GM23338 (cell line): ENCODE measurements at regions not wholly inside any gene's neighbourhood (a gene's known extent, or its start where the extent isn't known, plus 50 kb on each side); places are given as distances from the start of the nearest gene placed in this dataset.

ENCODE experiments used
- ATAC-seq: fragments of 200-7000 bp; cut with Tn5 transposase; 3 replicates; pipeline ENCODE4 v1.9.1; 2020
- DNase-seq: peaks from one replicate; pipeline ENCODE4 v3.0.0-alpha.2; 2015; ENCODE audit warnings: low spot score
- H2AFZ ChIP-seq: fragments of 200-600 bp; sonication (generic); 2 replicates; pipeline ENCODE4 v1.8.0; 2016; ENCODE audit warnings: antibody characterized with exemption, mild to moderate bottlenecking, moderate library complexity
- H3F3A ChIP-seq: fragments of 200-600 bp; sonication (generic); replicated peaks from 2 replicates; pipeline ENCODE4 v1.8.0; 2017; ENCODE audit warnings: antibody characterized with exemption, mixed run types, low read depth
- H3K27ac ChIP-seq: fragments of 200-600 bp; sonication (generic); 2 replicates; pipeline ENCODE4 v1.6.1; 2016; ENCODE audit warnings: low read depth
- H3K27me3 ChIP-seq: fragments of 200-600 bp; sonication (generic); 2 replicates; pipeline ENCODE4 v1.8.0; 2016; ENCODE audit warnings: mild to moderate bottlenecking, mixed run types, moderate library complexity; ENCODE audit not compliant: insufficient read depth
- H3K36me3 ChIP-seq: fragments of 200-600 bp; sonication (generic); 2 replicates; pipeline ENCODE4 v1.8.0; 2016; ENCODE audit warnings: mild to moderate bottlenecking; ENCODE audit not compliant: insufficient read depth
- H3K4me1 ChIP-seq: fragments of 200-600 bp; sonication (generic); 2 replicates; pipeline ENCODE4 v1.8.0; 2016; ENCODE audit warnings: mild to moderate bottlenecking, moderate library complexity; ENCODE audit not compliant: insufficient read depth
- H3K4me2 ChIP-seq: fragments of 200-600 bp; sonication (generic); 2 replicates; pipeline ENCODE4 v1.7.1; 2017; ENCODE audit warnings: mixed run types
- H3K4me3 ChIP-seq: fragments of 200-600 bp; sonication (generic); 2 replicates; pipeline ENCODE4 v1.6.1; 2016; ENCODE audit warnings: mixed run types
- H3K79me2 ChIP-seq: fragments of 200-600 bp; sonication (generic); replicated peaks from 2 replicates; pipeline ENCODE4 v1.8.0; 2017; ENCODE audit warnings: mild to moderate bottlenecking; ENCODE audit not compliant: insufficient read depth
- H3K9me2 ChIP-seq: fragments of 200-600 bp; sonication (generic); 2 replicates; pipeline ENCODE4 v1.8.0; 2017; ENCODE audit not compliant: insufficient read depth
- H4K20me1 ChIP-seq: fragments of 200-600 bp; sonication (generic); replicated peaks from 2 replicates; pipeline ENCODE4 v1.8.0; 2017; ENCODE audit warnings: mild to moderate bottlenecking; ENCODE audit not compliant: insufficient read depth
- H3K27ac Mint-ChIP-seq: 2 replicates; pipeline ENCODE4 v1.8.0; 2020; ENCODE audit warnings: inconsistent platforms, mild to moderate bottlenecking, moderate library complexity, mixed read lengths
- H3K27me3 Mint-ChIP-seq: 3 replicates; pipeline ENCODE4 v1.8.0; 2022; ENCODE audit warnings: low read depth, mild to moderate bottlenecking, moderate library complexity, mixed read lengths, inconsistent platforms; ENCODE audit not compliant: insufficient read depth, poor library complexity
- H3K36me3 Mint-ChIP-seq: 3 replicates; pipeline ENCODE4 v1.8.0; 2021; ENCODE audit warnings: low read depth, mild to moderate bottlenecking, inconsistent platforms, moderate library complexity, mixed read lengths
- H3K4me1 Mint-ChIP-seq: 3 replicates; pipeline ENCODE4 v1.8.0; 2020; ENCODE audit warnings: mild to moderate bottlenecking, inconsistent platforms, mixed read lengths
- H3K4me3 Mint-ChIP-seq: 3 replicates; pipeline ENCODE4 v1.8.0; 2021; ENCODE audit warnings: moderate library complexity, mild to moderate bottlenecking, inconsistent platforms, mixed read lengths
- H3K9me3 Mint-ChIP-seq: 3 replicates; pipeline ENCODE4 v1.8.0; 2020; ENCODE audit warnings: moderate library complexity, mild to moderate bottlenecking, inconsistent platforms, mixed read lengths
- CTCF ChIP-seq, 2 experiments: fragments of 200-600 bp in 1 of 2; sonication (generic) in 1 of 2; conservative IDR thresholded peaks; 2 replicates each; pipeline versions ENCODE4 v1.5.1 to v1.6.1; 2016 to 2017; ENCODE audit warnings: antibody characterized with exemption in 2 of 2, low read depth in 2 of 2, mild to moderate bottlenecking in 2 of 2, moderate library complexity in 1 of 2
- ETS1 ChIP-seq: IDR thresholded peaks from 2 replicates; pipeline ENCODE4 v1.6.1; 2016; ENCODE audit warnings: antibody characterized with exemption
- REST ChIP-seq: IDR thresholded peaks from one replicate; pipeline ENCODE4 v1.6.1; 2018; ENCODE audit warnings: antibody characterized with exemption; ENCODE audit not compliant: unreplicated experiment
- ZNF331 ChIP-seq: fragments of 250-450 bp; sonication (Bioruptor Pico); IDR thresholded peaks from 2 replicates; pipeline ENCODE4 v1.5.0; 2020; ENCODE audit warnings: low read depth, mild to moderate bottlenecking, moderate library complexity
- ZNF462 ChIP-seq: fragments of 250-450 bp; sonication (Bioruptor Pico); IDR thresholded peaks from 2 replicates; pipeline ENCODE4 v1.5.0; 2020; ENCODE audit warnings: mild to moderate bottlenecking, moderate library complexity

GRCh38 chr1:102470767-102471166 is 474.0 kb upstream of the OLFM3 start:
- Histone ChIP-seq H3K4me3 (no peak overlapping the region), H2AFZ (no peak overlapping the region), H3K9me2 (no peaks in the 10 kb centered on the region), H3K36me3 (no peaks in the 10 kb centered on the region), H3K79me2 (no peaks in the 10 kb centered on the region), H3K4me1 (no peaks in the 10 kb centered on the region), H3K27me3 (no peaks in the 10 kb centered on the region), H3K27ac (no peak overlapping the region), H3F3A (no peaks in the 10 kb centered on the region), H4K20me1 (no peaks in the 10 kb centered on the region), H3K4me2 (no peak overlapping the region)
- Mint-ChIP-seq H3K27ac (no peak overlapping the region), H3K4me1 (no peaks in the 10 kb centered on the region), H3K4me3 (no peak overlapping the region), H3K9me3 (no peaks in the 10 kb centered on the region), H3K36me3 (no peaks in the 10 kb centered on the region), H3K27me3 (no peaks in the 10 kb centered on the region)
- TF ChIP-seq CTCF (conservative IDR thresholded peaks at IDR 0.05; ENCODE audit: low read depth in 2 of 2), result peak in 1 of 2 experiments; percentile 35; a peak in 1 of 4 replicates
- no peak for TF ChIP-seq ZNF331 (CRISPR knock-in tag)
- no peak for TF ChIP-seq ETS1
- TF ChIP-seq ZNF462 (CRISPR knock-in tag), result no peak
- no peak for TF ChIP-seq REST
- DNase-seq (peak; percentile 5), ATAC-seq (no peak)
